Fibroblast of lung (primary cell): ENCODE measurements at regions not wholly inside any gene's neighbourhood (a gene's known extent, or its start where the extent isn't known, plus 50 kb on each side); places are given as distances from the start of the nearest gene placed in this dataset.
A peak's percentile ranks its signal among the peaks of the same experiment; 100 is the strongest.

ENCODE experiments used
- DNase-seq, 2 donors: peaks; one replicate each; pipeline versions ENCODE4 v3.0.0 to v3.0.0-alpha.2; 2010; ENCODE audit warnings: low read depth in 2 of 2
- H2AFZ ChIP-seq: 2 replicates; pipeline ENCODE4 v1.5.1; 2012; ENCODE audit warnings: low read length, control low read depth, inconsistent platforms
- H3K27ac ChIP-seq: 2 replicates; pipeline ENCODE4 v1.5.1; 2011; ENCODE audit warnings: low read length, control low read depth; ENCODE audit not compliant: insufficient read depth
- H3K27me3 ChIP-seq: 2 replicates; pipeline ENCODE4 v1.5.1; 2011; ENCODE audit warnings: mild to moderate bottlenecking, low read length; ENCODE audit not compliant: control insufficient read depth, insufficient read depth
- H3K36me3 ChIP-seq: 2 replicates; pipeline ENCODE4 v1.5.1; 2011; ENCODE audit warnings: low read length; ENCODE audit not compliant: control insufficient read depth, insufficient read depth
- H3K4me1 ChIP-seq: 2 replicates; pipeline ENCODE4 v1.5.1; 2011; ENCODE audit warnings: low read length; ENCODE audit not compliant: control insufficient read depth, insufficient read depth; ENCODE audit errors: extremely low read depth
- H3K4me2 ChIP-seq: 2 replicates; pipeline ENCODE4 v1.5.1; 2011; ENCODE audit warnings: low read length, control low read depth; ENCODE audit not compliant: insufficient read depth; ENCODE audit errors: extremely low read depth
- H3K4me3 ChIP-seq, 4 experiments: fragments of 200-600 bp in 1 of 4; sonication (generic) in 1 of 4; replicated peaks in 1 of 4; 2 replicates each; pipeline ENCODE4 v1.5.1; 2011 to 2016; ENCODE audit warnings: low read length in 4 of 4, low read depth in 3 of 4, mild to moderate bottlenecking in 3 of 4, control low read depth in 2 of 4, inconsistent platforms in 1 of 4, mixed read lengths in 1 of 4; ENCODE audit not compliant: insufficient read depth in 1 of 4; ENCODE audit errors: control extremely low read depth in 1 of 4
- H3K79me2 ChIP-seq: 2 replicates; pipeline ENCODE4 v1.5.1; 2012; ENCODE audit warnings: mild to moderate bottlenecking, low read length, inconsistent platforms; ENCODE audit not compliant: control insufficient read depth, insufficient read depth
- H3K9ac ChIP-seq: 2 replicates; pipeline ENCODE4 v1.5.1; 2011; ENCODE audit warnings: mild to moderate bottlenecking, low read length, control low read depth; ENCODE audit not compliant: insufficient read depth
- H3K9me3 ChIP-seq: 2 replicates; pipeline ENCODE4 v1.5.1; 2012; ENCODE audit warnings: low read depth, low read length; ENCODE audit not compliant: control insufficient read depth, insufficient read depth
- H4K20me1 ChIP-seq: 2 replicates; pipeline ENCODE4 v1.5.1; 2011; ENCODE audit warnings: low read length; ENCODE audit not compliant: control insufficient read depth, insufficient read depth; ENCODE audit errors: extremely low read depth
- EZH2 ChIP-seq: IDR thresholded peaks from 2 replicates; pipeline ENCODE4 v1.5.1; 2012; ENCODE audit warnings: low read length, control low read depth, mild to moderate bottlenecking; ENCODE audit errors: missing control alignments
- TF ChIP-seq, protein P1 (sequence below), 2 donors: IDR thresholded peaks in 1 of 2; conservative IDR thresholded peaks in 1 of 2; 1 replicate in 1 of 2; 2 replicates in 1 of 2; pipeline ENCODE4 v1.5.1; 2011 to 2012; ENCODE audit warnings: low read length in 2 of 2, control low read depth in 1 of 2, inconsistent platforms in 1 of 2, low read depth in 1 of 2, mild to moderate bottlenecking in 1 of 2

DNA sequence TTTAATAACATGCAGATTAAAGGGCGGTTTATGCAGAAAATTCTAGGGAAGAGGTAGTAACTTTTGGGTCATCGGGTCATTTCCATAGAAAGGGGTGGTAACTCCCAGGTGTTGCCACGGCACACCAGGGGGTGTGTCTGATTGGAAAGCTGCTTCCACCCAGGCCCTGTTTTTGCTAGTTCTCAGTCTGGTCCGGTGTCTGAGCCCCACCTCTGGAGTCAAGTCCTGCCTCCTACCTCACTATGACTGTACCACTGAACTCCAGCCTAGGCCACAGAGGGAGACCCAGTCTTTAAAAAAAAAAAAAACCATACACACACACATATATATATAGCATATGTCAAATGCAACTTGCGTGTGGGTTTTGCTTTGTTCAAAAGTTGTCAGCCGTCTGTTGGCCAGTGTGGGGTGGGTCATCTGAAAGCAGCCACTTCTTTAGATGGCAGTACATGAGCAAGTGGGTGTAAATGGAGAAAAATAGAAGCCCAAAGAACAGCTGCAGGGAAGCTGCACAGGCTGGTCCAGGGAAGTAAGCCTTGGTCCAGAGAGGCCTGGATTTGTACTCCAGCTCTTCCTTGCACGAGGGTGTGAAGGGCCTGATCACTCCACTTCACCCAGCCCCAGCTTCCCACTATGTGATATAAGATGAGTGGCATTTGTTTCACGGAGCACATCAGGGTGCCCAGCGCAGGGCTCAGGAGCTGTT lies 110.7 kb upstream of the SPRY4 start:
- no peak overlapping the region for H3K27ac ChIP-seq
- no peaks in the 10 kb centered on the region for H4K20me1 ChIP-seq
- H3K9ac ChIP-seq, result no peak overlapping the region
- H2AFZ ChIP-seq, result no peak overlapping the region
- DNase-seq, result no peak
- no peaks in the 10 kb centered on the region for H3K36me3 ChIP-seq
- no peaks in the 10 kb centered on the region for H3K9me3 ChIP-seq
- H3K4me3 ChIP-seq, result no peak overlapping the region
- no peak for TF ChIP-seq EZH2
- TF ChIP-seq, protein P1, sequence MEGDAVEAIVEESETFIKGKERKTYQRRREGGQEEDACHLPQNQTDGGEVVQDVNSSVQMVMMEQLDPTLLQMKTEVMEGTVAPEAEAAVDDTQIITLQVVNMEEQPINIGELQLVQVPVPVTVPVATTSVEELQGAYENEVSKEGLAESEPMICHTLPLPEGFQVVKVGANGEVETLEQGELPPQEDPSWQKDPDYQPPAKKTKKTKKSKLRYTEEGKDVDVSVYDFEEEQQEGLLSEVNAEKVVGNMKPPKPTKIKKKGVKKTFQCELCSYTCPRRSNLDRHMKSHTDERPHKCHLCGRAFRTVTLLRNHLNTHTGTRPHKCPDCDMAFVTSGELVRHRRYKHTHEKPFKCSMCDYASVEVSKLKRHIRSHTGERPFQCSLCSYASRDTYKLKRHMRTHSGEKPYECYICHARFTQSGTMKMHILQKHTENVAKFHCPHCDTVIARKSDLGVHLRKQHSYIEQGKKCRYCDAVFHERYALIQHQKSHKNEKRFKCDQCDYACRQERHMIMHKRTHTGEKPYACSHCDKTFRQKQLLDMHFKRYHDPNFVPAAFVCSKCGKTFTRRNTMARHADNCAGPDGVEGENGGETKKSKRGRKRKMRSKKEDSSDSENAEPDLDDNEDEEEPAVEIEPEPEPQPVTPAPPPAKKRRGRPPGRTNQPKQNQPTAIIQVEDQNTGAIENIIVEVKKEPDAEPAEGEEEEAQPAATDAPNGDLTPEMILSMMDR (conservative IDR thresholded peaks at IDR 0.05 in 1 of 2, IDR thresholded peaks at IDR 0.05 in 1 of 2; ENCODE audit: low read depth in 1 of 2, low read length in 2 of 2), result no peak
- H3K79me2 ChIP-seq, result no peaks in the 10 kb centered on the region
- H3K4me1 ChIP-seq, result peaks cover 5% of the 10 kb centered on the region
- H3K4me2 ChIP-seq, result no peak overlapping the region
- H3K27me3 ChIP-seq, result no peaks in the 10 kb centered on the region

DNA sequence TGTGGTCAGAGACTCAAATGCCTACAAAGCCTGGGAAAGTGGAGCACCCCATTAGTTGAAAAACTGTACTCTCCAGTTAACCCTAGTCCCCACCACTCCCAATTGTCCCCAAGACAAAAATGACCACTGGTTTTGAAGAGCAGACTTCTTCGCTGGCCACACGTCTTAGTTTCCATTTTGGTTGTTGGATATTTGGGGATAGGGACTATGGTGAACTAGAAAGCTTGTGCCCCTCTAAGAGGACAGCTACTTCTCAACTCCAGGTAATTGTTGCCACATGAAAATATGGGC lies 109.4 kb upstream of the SPRY4 start:
- H3K4me3 ChIP-seq, result no peak overlapping the region
- H3K27ac ChIP-seq, result no peak overlapping the region
- H3K9me3 ChIP-seq, result no peaks in the 10 kb centered on the region
- no peak for DNase-seq
- no peaks in the 10 kb centered on the region for H3K79me2 ChIP-seq
- H3K4me1 ChIP-seq, result peaks cover 5% of the 10 kb centered on the region
- no peak overlapping the region for H3K4me2 ChIP-seq
- no peaks in the 10 kb centered on the region for H3K27me3 ChIP-seq
- TF ChIP-seq, protein P1 (conservative IDR thresholded peaks at IDR 0.05 in 1 of 2, IDR thresholded peaks at IDR 0.05 in 1 of 2; ENCODE audit: low read depth in 1 of 2, low read length in 2 of 2), result no peak
- TF ChIP-seq EZH2, result no peak
- H3K36me3 ChIP-seq, result no peaks in the 10 kb centered on the region
- no peak overlapping the region for H2AFZ ChIP-seq
- H4K20me1 ChIP-seq, result no peaks in the 10 kb centered on the region
- H3K9ac ChIP-seq, result no peak overlapping the region

DNA sequence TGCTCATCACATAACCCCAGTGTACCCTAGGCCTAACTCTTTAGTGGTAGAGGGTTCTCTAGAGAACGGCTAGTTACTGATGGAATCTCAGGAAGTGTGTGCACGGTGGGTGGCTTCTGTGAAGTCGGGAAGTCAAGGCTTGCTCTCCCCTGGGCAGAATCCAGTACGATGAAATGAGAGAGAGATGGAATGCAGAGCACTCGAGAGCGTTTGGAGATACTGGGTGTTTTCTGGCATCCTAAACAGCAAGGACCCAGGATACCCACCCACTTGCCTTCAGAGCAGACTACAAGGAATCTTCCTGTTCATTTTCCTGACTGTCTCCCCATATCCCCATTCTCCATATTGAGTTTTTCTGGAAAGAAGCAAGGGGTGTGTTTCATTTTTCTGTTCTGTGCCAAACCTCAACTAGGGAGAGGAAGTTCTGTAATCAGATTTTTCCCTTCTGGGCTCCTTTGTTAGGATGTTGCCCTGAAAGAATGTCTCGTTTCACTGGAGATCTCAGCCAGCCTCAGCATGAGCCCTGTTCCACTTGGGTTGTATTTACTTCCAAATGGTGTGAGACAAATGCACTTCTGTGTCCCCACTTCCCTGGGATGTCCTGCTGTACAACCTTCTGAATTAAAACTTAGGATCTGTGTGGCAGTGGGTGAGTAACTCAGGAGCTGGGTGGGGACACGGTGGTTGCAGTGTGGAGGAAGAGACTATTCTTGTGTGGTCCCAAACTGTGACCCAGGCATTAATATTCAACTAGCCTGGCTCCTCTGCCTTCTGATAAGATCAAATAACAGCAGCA lies 108.9 kb upstream of the SPRY4 start:
- no peak overlapping the region for H3K9ac ChIP-seq
- H3K36me3 ChIP-seq, result no peaks in the 10 kb centered on the region
- H3K27me3 ChIP-seq, result no peaks in the 10 kb centered on the region
- no peaks in the 10 kb centered on the region for H4K20me1 ChIP-seq
- TF ChIP-seq, protein P1 (conservative IDR thresholded peaks at IDR 0.05 in 1 of 2, IDR thresholded peaks at IDR 0.05 in 1 of 2; ENCODE audit: low read depth in 1 of 2, low read length in 2 of 2), result no peak
- TF ChIP-seq EZH2, result no peak
- no peaks in the 10 kb centered on the region for H3K79me2 ChIP-seq
- peaks cover 3% of the 10 kb centered on the region for H3K4me1 ChIP-seq
- peak overlapping the region; percentile 73 for H2AFZ ChIP-seq
- DNase-seq, result peak; percentile 42 to 79
- H3K4me3 ChIP-seq, result no peak overlapping the region
- H3K4me2 ChIP-seq, result peak overlapping the region; percentile 67
- H3K9me3 ChIP-seq, result no peaks in the 10 kb centered on the region
- H3K27ac ChIP-seq, result no peak overlapping the region
